K562 (cell line): ENCODE measurements at regions not wholly inside any gene's neighbourhood (a gene's known extent, or its start where the extent isn't known, plus 50 kb on each side); places are given as distances from the start of the nearest gene placed in this dataset.

Experiments used
- ATAC-seq: fragments of 200-7000 bp; cut with Tn5 transposase; 3 replicates; pipeline ENCODE4 v1.9.1; 2020; ENCODE audit warnings: moderate library complexity
- BruUV-seq: library from RNA; stranded (reverse); fragments of 400-500 nt; replicated peaks from 2 replicates; lab custom pipeline; 2021; lab: Mats Ljungman, UMichigan
- CTCF ChIA-PET: fragments of 300-600 bp; formaldehyde crosslinking; extraction: SDS; loops from one replicate; lab custom pipeline; 2021; ENCODE audit warnings: low intra/inter-chr PET ratio; lab: Yijun Ruan, JAX
- POLR2A ChIA-PET: fragments of 300-600, 350-650 bp; sonication (Branson Sonifier 250); formaldehyde crosslinking; extraction: SDS; loops from one replicate; lab custom pipeline; 2021; ENCODE audit warnings: antibody characterized with exemption, inconsistent platforms; lab: Yijun Ruan, JAX
- DNase-seq, 4 experiments: peaks; one replicate each; pipeline versions ENCODE4 v3.0.0 to v3.0.0-alpha.2; 2011 to 2018; ENCODE audit warnings: low spot score in 3 of 4, mixed read lengths in 3 of 4; ENCODE audit errors: extremely low read depth in 1 of 4
- FAIRE-seq: peaks from 2 replicates; lab custom pipeline; 2011; peaks lifted over from hg19 to GRCh38; lab: Jason Lieb, UNC
- H2AFZ ChIP-seq: 2 replicates; pipeline ENCODE4 v1.6.0; 2011; ENCODE audit warnings: low read depth, low read length, control low read depth, inconsistent platforms
- H3K27ac ChIP-seq: fragments of 200-600 bp; 3 replicates; pipeline ENCODE4 v1.8.0; 2011; ENCODE audit warnings: low read depth, mild to moderate bottlenecking, control low read depth, inconsistent platforms, low read length, moderate library complexity, mixed read lengths; ENCODE audit errors: extremely low read depth
- H3K27me3 ChIP-seq, 2 experiments: fragments of 300-600 bp in 1 of 2; 2 replicates in 1 of 2; 3 replicates in 1 of 2; pipeline versions ENCODE4 v1.6.0 to v1.8.0; 2011; ENCODE audit warnings: inconsistent platforms in 2 of 2, low read length in 2 of 2, mild to moderate bottlenecking in 1 of 2, mixed read lengths in 1 of 2, moderate library complexity in 1 of 2; ENCODE audit not compliant: control insufficient read depth in 2 of 2, insufficient read depth in 2 of 2
- H3K36me3 ChIP-seq: fragments of 300-600 bp; 3 replicates; pipeline ENCODE4 v1.8.0; 2011; ENCODE audit warnings: mild to moderate bottlenecking, low read length, inconsistent platforms; ENCODE audit not compliant: control insufficient read depth, insufficient read depth
- H3K4me1 ChIP-seq, 2 experiments: fragments of 200-600 bp in 1 of 2; replicated peaks in 1 of 2; 2 replicates in 1 of 2; 3 replicates in 1 of 2; pipeline versions ENCODE4 v1.5.1 to v1.8.0; 2011; ENCODE audit warnings: inconsistent platforms in 2 of 2, low read length in 2 of 2, mild to moderate bottlenecking in 1 of 2, mixed read lengths in 1 of 2, moderate library complexity in 1 of 2; ENCODE audit not compliant: control insufficient read depth in 2 of 2, insufficient read depth in 2 of 2
- H3K4me2 ChIP-seq: 2 replicates; pipeline ENCODE4 v1.6.1; 2011; ENCODE audit warnings: low read length, control low read depth, inconsistent platforms, mixed read lengths; ENCODE audit not compliant: insufficient read depth
- H3K4me3 ChIP-seq: fragments of 200-600 bp; sonication (generic), shearing (Covaris generic); 2 replicates; pipeline ENCODE4 v1.5.1; 2016; ENCODE audit warnings: control low read depth, inconsistent platforms
- H3K79me2 ChIP-seq: fragments of 200-600 bp; 3 replicates; pipeline ENCODE4 v1.8.0; 2011; ENCODE audit warnings: low read length, inconsistent platforms; ENCODE audit not compliant: control insufficient read depth, insufficient read depth
- H3K9ac ChIP-seq, 2 experiments: 2 replicates each; pipeline versions ENCODE4 v1.6.0 to v1.6.1; 2011; ENCODE audit warnings: low read depth in 2 of 2, low read length in 2 of 2, control low read depth in 1 of 2, inconsistent platforms in 1 of 2, mild to moderate bottlenecking in 1 of 2, mixed read lengths in 1 of 2; ENCODE audit not compliant: insufficient read depth in 1 of 2
- H3K9me1 ChIP-seq: one replicate; pipeline ENCODE4 v1.6.0; 2011; ENCODE audit warnings: inconsistent platforms, mild to moderate bottlenecking, low read length, moderate library complexity; ENCODE audit not compliant: control insufficient read depth, insufficient read depth
- H3K9me3 ChIP-seq: replicated peaks from 2 replicates; pipeline ENCODE4 v1.5.1; 2011; ENCODE audit warnings: low read depth, low read length, inconsistent platforms; ENCODE audit not compliant: control insufficient read depth, insufficient read depth
- H4K20me1 ChIP-seq: replicated peaks from 2 replicates; pipeline ENCODE4 v1.6.1; 2011; ENCODE audit warnings: low read length, inconsistent platforms, mixed read lengths; ENCODE audit not compliant: control insufficient read depth, insufficient read depth
- BCL6 ChIP-seq: fragments of 250-450 bp; sonication (Bioruptor Pico); IDR thresholded peaks from 2 replicates; pipeline ENCODE4 v1.4.0; 2020
- CXXC5 ChIP-seq: fragments of 250-450 bp; sonication (Bioruptor Pico); IDR thresholded peaks from 2 replicates; pipeline ENCODE4 v1.8.0; 2022; ENCODE audit warnings: inconsistent platforms, mild to moderate bottlenecking, moderate library complexity
- FOXJ3 ChIP-seq: sonication (generic); formaldehyde crosslinking; IDR thresholded peaks from 2 replicates; pipeline ENCODE4 v1.4.0; 2020; ENCODE audit warnings: mild to moderate bottlenecking, missing genetic modification reagents
- GABPB1 ChIP-seq: sonication (generic); formaldehyde crosslinking; IDR thresholded peaks from 2 replicates; pipeline ENCODE4 v1.8.0; 2022; ENCODE audit warnings: mild to moderate bottlenecking, missing genetic modification reagents
- HDAC1 ChIP-seq, 2 experiments: fragments of 450-650 bp; IDR thresholded peaks; 2 replicates each; pipeline ENCODE4 v1.6.1; 2016 to 2017; ENCODE audit warnings: inconsistent platforms in 1 of 2, mild to moderate bottlenecking in 1 of 2, moderate library complexity in 1 of 2
- HIVEP1 ChIP-seq: fragments of 250-450 bp; sonication (Bioruptor Pico); IDR thresholded peaks from 2 replicates; pipeline ENCODE4 v1.4.0; 2020; ENCODE audit warnings: mild to moderate bottlenecking
- PCBP1 ChIP-seq: fragments of 200-400 bp; formaldehyde crosslinking; IDR thresholded peaks from 2 replicates; pipeline ENCODE4 v1.6.1; 2018; ENCODE audit warnings: mild to moderate bottlenecking, low read depth, low read length; ENCODE audit not compliant: poor library complexity, severe bottlenecking
- PCBP2 ChIP-seq: fragments of 200-400 bp; formaldehyde crosslinking; IDR thresholded peaks from 2 replicates; pipeline ENCODE4 v1.6.1; 2018; ENCODE audit warnings: low read length, low read depth, mild to moderate bottlenecking, moderate library complexity; ENCODE audit not compliant: poor library complexity, severe bottlenecking
- PHB ChIP-seq: fragments of 250-450 bp; sonication (Bioruptor Pico); IDR thresholded peaks from 2 replicates; pipeline ENCODE4 v1.5.0; 2021
- PYGO2 ChIP-seq: fragments of 450-650 bp; IDR thresholded peaks from 2 replicates; pipeline ENCODE4 v1.6.1; 2016; ENCODE audit warnings: mild to moderate bottlenecking, missing genetic modification characterization, moderate library complexity, missing compliant biosample characterization
- RNF219 ChIP-seq: fragments of 250-450 bp; sonication (Bioruptor Pico); IDR thresholded peaks from 2 replicates; pipeline ENCODE4 v1.5.0; 2022; ENCODE audit warnings: mild to moderate bottlenecking
- SMAD3 ChIP-seq: fragments of 450-650 bp; formaldehyde crosslinking; conservative IDR thresholded peaks from 2 replicates; pipeline ENCODE4 v1.4.0; 2020; ENCODE audit warnings: mild to moderate bottlenecking
- TRIM24 ChIP-seq, 2 experiments: fragments of 450-650 bp; IDR thresholded peaks; 2 replicates each; pipeline ENCODE4 v1.6.1; 2016
- ZBTB12 ChIP-seq: fragments of 250-450 bp; sonication (Bioruptor Pico); IDR thresholded peaks from 2 replicates; pipeline ENCODE4 v1.4.0; 2020
- ZNF347 ChIP-seq: fragments of 450-650 bp; formaldehyde crosslinking; IDR thresholded peaks from 2 replicates; pipeline ENCODE4 v1.4.0; 2020; ENCODE audit warnings: low read depth, mild to moderate bottlenecking, moderate library complexity
- ZNF41 ChIP-seq: fragments of 250-450 bp; sonication (Bioruptor Pico); conservative IDR thresholded peaks from 2 replicates; pipeline ENCODE4 v1.4.0; 2020; ENCODE audit warnings: mild to moderate bottlenecking
- WGBS: fragments of 100-300 bp; shearing (Covaris generic); methylation state at CpG from one replicate; pipeline ENCODE4 v1.1.6; 2016; ENCODE audit warnings: low coverage, mixed read lengths; ENCODE audit not compliant: insufficient coverage; ENCODE audit errors: missing lambda C conversion rate; 5-methylcytosine and 5-hydroxymethylcytosine counted together
- in situ Hi-C: fragments of 300-500 bp; cut with MboI; formaldehyde crosslinking; loops from 4 replicates; pipeline ENCODE4 v1.15.0; 2018; ENCODE audit warnings: inconsistent platforms, mixed read lengths
- intact Hi-C: fragments of 100-400 bp; cut with micrococcal nuclease; formaldehyde crosslinking; loops from 2 replicates; pipeline ENCODE4 v1.14.2; 2022
- TF ChIP-seq, protein P1 (sequence below): fragments of 150-350 bp; IDR thresholded peaks from 2 replicates; pipeline ENCODE4 v1.6.1; 2014; ENCODE audit warnings: low read depth, mild to moderate bottlenecking, low read length, borderline replicate concordance

GRCh38 chr6:110044622-110045021 is 66.5 kb downstream of the GPR6 start:
- H3K4me2 ChIP-seq: no peak overlapping the region
- ATAC-seq (no peak), FAIRE-seq (no peak), DNase-seq (no peak)
- H3K9ac ChIP-seq: no peak overlapping the region
- no peaks in the 10 kb centered on the region for H3K36me3 ChIP-seq
- intact Hi-C loops: no loop called here
- peaks cover 0 to 10% of the 10 kb centered on the region in 2 experiments; a peak in 2 of 5 replicates for H3K27me3 ChIP-seq
- no peaks in the 10 kb centered on the region for H3K79me2 ChIP-seq
- no peak overlapping the region for H3K27ac ChIP-seq
- H2AFZ ChIP-seq: no peak overlapping the region
- no TSS peak for BruUV-seq
- no peaks in the 10 kb centered on the region for H3K4me1 ChIP-seq
- 0% methylated on average over 3 of the region's 3 CpGs for WGBS
- H3K9me1 ChIP-seq: no peaks in the 10 kb centered on the region
- H3K9me3 ChIP-seq: 0 out of 2 replicates have a peak, but pooled peaks cover 2% of the 10 kb centered on the region
- ChIA-PET CTCF (no interaction called here), POLR2A (interaction anchor here (0.6 kb wide), 1 partner anchor 551 kb away, joined by 3 read pairs; no protein-coding TSS in a partner anchor)
- in situ Hi-C loops: loop anchor here (10.0 to 25.0 kb wide), 2 partner anchors 350 to 507 kb away; no protein-coding TSS in a partner anchor
- H4K20me1 ChIP-seq: no peaks in the 10 kb centered on the region
- TF ChIP-seq HIVEP1 (CRISPR knock-in tag) (no peak), HDAC1 (IDR thresholded peaks at IDR 0.05) (no peak), SMAD3 (CRISPR knock-in tag) (no peak), RNF219 (CRISPR knock-in tag) (no peak), PCBP2 (no peak), TRIM24 (IDR thresholded peaks at IDR 0.05) (no peak), FOXJ3 (CRISPR knock-in tag) (no peak), PHB (CRISPR knock-in tag) (no peak), ZNF41 (CRISPR knock-in tag) (no peak), BCL6 (CRISPR knock-in tag) (no peak), GABPB1 (CRISPR knock-in tag) (no peak), PCBP1 (no peak), PYGO2 (tag) (no peak), ZBTB12 (no peak), CXXC5 (CRISPR knock-in tag) (no peak), ZNF347 (CRISPR knock-in tag) (no peak)
- TF ChIP-seq, protein P1, sequence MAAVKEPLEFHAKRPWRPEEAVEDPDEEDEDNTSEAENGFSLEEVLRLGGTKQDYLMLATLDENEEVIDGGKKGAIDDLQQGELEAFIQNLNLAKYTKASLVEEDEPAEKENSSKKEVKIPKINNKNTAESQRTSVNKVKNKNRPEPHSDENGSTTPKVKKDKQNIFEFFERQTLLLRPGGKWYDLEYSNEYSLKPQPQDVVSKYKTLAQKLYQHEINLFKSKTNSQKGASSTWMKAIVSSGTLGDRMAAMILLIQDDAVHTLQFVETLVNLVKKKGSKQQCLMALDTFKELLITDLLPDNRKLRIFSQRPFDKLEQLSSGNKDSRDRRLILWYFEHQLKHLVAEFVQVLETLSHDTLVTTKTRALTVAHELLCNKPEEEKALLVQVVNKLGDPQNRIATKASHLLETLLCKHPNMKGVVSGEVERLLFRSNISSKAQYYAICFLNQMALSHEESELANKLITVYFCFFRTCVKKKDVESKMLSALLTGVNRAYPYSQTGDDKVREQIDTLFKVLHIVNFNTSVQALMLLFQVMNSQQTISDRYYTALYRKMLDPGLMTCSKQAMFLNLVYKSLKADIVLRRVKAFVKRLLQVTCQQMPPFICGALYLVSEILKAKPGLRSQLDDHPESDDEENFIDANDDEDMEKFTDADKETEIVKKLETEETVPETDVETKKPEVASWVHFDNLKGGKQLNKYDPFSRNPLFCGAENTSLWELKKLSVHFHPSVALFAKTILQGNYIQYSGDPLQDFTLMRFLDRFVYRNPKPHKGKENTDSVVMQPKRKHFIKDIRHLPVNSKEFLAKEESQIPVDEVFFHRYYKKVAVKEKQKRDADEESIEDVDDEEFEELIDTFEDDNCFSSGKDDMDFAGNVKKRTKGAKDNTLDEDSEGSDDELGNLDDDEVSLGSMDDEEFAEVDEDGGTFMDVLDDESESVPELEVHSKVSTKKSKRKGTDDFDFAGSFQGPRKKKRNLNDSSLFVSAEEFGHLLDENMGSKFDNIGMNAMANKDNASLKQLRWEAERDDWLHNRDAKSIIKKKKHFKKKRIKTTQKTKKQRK: no peak
- no peak overlapping the region for H3K4me3 ChIP-seq
